ENCODE measurements at regions not wholly inside any gene's neighbourhood (a gene's known extent, or its start where the extent isn't known, plus 50 kb on each side); places are given as distances from the start of the nearest gene placed in this dataset.
"Not testable (repeated sequence)": the region's sequence is repeated elsewhere in the genome, so short reads cannot be mapped to it uniquely, and the experiment has no call there.

DNA sequence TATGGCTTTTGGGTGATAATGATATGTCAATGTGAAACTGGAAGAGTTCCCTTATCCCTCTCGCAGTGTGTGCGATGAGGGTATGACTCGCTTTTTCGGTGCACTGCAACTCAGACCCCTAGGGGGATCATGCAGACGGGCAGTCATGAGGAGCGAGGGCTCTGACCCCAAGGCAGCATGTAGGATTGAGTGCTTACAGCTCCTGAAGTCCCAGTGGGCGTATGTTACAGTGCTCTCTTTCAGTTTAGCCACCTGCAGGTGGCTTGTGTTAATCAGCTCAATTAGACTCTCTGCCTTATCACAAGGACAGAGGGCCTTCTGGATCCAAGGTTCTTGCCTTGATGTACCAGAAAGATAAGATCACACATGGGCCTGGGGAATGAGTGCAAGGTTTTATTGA is 1269.9 kb upstream of the GYPC start:
- Mint-ChIP-seq H3K4me1 (ENCODE audit: low read depth) (no peaks in the 10 kb centered on the region), H3K27ac (no peak overlapping the region), H3K27me3 (ENCODE audit: low read depth) (no peaks in the 10 kb centered on the region), H3K36me3 (ENCODE audit: low read depth) (no peaks in the 10 kb centered on the region), H3K4me3 (no peak overlapping the region), H3K9me3 (peaks cover 27% of the 10 kb centered on the region)
- no peak for DNase-seq (ENCODE audit: low spot score)

GRCh38 chr2:125397535-125398251 is 1258.3 kb upstream of the GYPC start:
- DNase-seq (ENCODE audit: low spot score), result no peak
- Mint-ChIP-seq H3K27ac (no peak overlapping the region), H3K36me3 (ENCODE audit: low read depth) (no peaks in the 10 kb centered on the region), H3K4me1 (ENCODE audit: low read depth) (no peaks in the 10 kb centered on the region), H3K27me3 (ENCODE audit: low read depth) (no peaks in the 10 kb centered on the region), H3K4me3 (no peak overlapping the region), H3K9me3 (peaks cover 25% of the 10 kb centered on the region)

GRCh38 chr2:125398738-125399524 is 1257.0 kb upstream of the GYPC start:
- Mint-ChIP-seq H3K27ac (no peak overlapping the region), H3K4me3 (no peak overlapping the region), H3K36me3 (ENCODE audit: low read depth) (no peaks in the 10 kb centered on the region), H3K9me3 (peaks cover 30% of the 10 kb centered on the region), H3K27me3 (ENCODE audit: low read depth) (no peaks in the 10 kb centered on the region), H3K4me1 (ENCODE audit: low read depth) (no peaks in the 10 kb centered on the region)
- DNase-seq (ENCODE audit: low spot score), result no peak

- peaks cover 23% of the 10 kb centered on the region for H3K9me3 Mint-ChIP-seq
- H3K36me3 Mint-ChIP-seq (ENCODE audit: low read depth), result no peaks in the 10 kb centered on the region
- no peak for DNase-seq (ENCODE audit: low spot score)
- no peak overlapping the region for H3K4me3 Mint-ChIP-seq
- no peaks in the 10 kb centered on the region for H3K4me1 Mint-ChIP-seq (ENCODE audit: low read depth)
- H3K27me3 Mint-ChIP-seq (ENCODE audit: low read depth), result no peaks in the 10 kb centered on the region
- no peak overlapping the region for H3K27ac Mint-ChIP-seq
Observed at GRCh38 chr2:125405816-125406215, 1250.1 kb upstream of the GYPC start.

DNA sequence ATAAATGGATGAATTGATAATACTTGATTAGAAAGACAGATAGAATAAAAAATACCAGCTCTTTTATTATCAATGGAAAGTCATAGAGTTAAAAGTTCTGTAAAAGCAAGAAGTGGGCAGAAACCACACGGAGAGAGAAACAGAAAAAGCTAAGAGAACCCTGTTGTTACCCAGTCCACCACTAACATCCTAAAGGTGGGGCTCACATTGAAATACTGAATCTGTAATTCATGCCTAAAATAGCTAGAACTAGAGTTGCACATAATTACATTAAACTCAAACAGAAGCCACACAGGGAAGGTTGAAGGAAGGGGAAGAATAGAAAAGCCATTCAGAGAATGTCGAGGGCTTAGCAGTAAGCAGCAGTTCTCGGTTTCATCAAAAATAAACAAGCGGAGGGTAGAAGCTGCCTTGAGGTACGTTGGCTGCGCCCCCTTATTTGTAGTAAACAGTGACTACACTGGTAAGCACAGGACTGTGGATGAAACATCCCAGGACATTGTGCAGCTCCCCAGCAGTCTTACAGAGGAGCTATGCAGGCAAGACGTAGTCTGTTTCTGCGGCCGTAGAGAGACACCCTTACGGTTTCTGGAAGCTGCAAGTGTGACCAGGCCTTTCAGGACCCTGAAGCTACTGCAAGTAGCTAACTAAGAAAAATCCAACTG is 1247.0 kb upstream of the GYPC start:
- no peaks in the 10 kb centered on the region for H3K27me3 Mint-ChIP-seq (ENCODE audit: low read depth)
- H3K4me3 Mint-ChIP-seq, result no peak overlapping the region
- no peaks in the 10 kb centered on the region for H3K4me1 Mint-ChIP-seq (ENCODE audit: low read depth)
- H3K9me3 Mint-ChIP-seq, result peaks cover 13% of the 10 kb centered on the region
- DNase-seq (ENCODE audit: low spot score), result no peak
- no peaks in the 10 kb centered on the region for H3K36me3 Mint-ChIP-seq (ENCODE audit: low read depth)
- no peak overlapping the region for H3K27ac Mint-ChIP-seq

GRCh38 chr2:125418483-125418882 is 1237.5 kb upstream of the GYPC start:
- Mint-ChIP-seq H3K4me1 (ENCODE audit: low read depth) (no peaks in the 10 kb centered on the region), H3K9me3 (peaks cover 30% of the 10 kb centered on the region), H3K27me3 (ENCODE audit: low read depth) (no peaks in the 10 kb centered on the region), H3K4me3 (no peak overlapping the region), H3K27ac (no peak overlapping the region), H3K36me3 (ENCODE audit: low read depth) (no peaks in the 10 kb centered on the region)
- no peak for DNase-seq (ENCODE audit: low spot score)

GRCh38 chr2:125422198-125422770 is 1233.7 kb upstream of the GYPC start:
- H3K27me3 Mint-ChIP-seq (ENCODE audit: low read depth); H3K36me3 Mint-ChIP-seq (ENCODE audit: low read depth); H3K27ac Mint-ChIP-seq; DNase-seq (ENCODE audit: low spot score); H3K4me1 Mint-ChIP-seq (ENCODE audit: low read depth); H3K4me3 Mint-ChIP-seq: not testable (repeated sequence)
- peaks cover 18% of the 10 kb centered on the region for H3K9me3 Mint-ChIP-seq

DNA sequence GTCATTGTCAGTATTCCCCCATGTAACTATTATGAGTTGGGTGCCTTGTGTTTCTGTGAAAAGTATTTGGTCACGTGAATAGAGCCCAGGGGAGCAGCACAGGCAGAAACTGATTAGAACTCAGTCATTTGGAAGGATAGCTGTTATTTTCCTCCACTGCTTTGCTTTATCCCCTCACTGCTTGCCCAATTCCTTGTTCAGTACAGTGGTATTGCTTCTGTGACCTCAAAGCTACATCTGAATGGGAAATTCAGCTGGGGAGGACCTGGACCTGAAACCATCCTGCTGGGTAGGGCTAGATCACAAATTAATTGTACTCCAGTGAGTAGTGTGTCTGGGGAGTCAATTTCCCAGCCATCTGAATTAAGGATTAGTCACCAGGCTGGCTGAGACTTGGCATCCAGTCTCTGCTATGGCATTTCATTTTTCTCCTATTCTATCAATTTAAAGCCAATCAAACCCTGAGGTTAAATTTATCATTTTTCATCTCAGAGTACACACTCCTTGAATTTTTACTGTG is 1231.6 kb upstream of the GYPC start:
- no peak for DNase-seq (ENCODE audit: low spot score)
- Mint-ChIP-seq H3K27me3 (ENCODE audit: low read depth) (no peaks in the 10 kb centered on the region), H3K4me1 (ENCODE audit: low read depth) (no peaks in the 10 kb centered on the region), H3K27ac (no peak overlapping the region), H3K9me3 (peaks cover 28% of the 10 kb centered on the region), H3K36me3 (ENCODE audit: low read depth) (no peaks in the 10 kb centered on the region), H3K4me3 (no peak overlapping the region)

DNA sequence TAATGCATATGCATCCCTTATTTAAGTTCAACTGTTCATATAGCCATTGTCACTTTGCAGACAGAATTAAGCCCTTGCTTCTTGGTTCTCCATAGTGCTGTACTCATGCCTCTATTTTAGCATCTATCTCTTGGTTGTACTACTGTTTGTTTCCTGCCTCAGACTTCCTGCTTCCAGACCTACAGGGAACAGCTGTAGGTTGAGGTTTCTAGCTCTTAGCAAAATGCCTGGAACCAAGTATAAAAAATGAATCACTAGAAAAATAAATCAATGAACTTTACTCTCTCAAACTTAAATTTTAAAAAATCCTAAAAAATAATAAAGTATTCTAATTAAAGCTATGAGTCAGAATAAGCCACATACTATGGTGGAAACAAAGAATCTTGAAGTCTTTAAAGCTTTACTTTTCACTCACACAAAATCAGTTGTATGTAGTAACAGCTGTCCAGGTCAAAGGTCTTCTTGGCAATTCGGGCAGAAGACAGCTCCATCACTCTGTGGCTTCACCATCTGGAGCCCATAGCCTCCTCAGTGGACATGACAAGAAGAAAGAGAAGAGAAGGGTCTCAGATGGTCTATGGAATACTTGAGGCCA is 1228.1 kb upstream of the GYPC start:
- no peak for DNase-seq (ENCODE audit: low spot score)
- H3K4me1 Mint-ChIP-seq (ENCODE audit: low read depth), result no peaks in the 10 kb centered on the region
- H3K9me3 Mint-ChIP-seq, result peaks cover 14% of the 10 kb centered on the region
- H3K36me3 Mint-ChIP-seq (ENCODE audit: low read depth), result no peaks in the 10 kb centered on the region
- no peaks in the 10 kb centered on the region for H3K27me3 Mint-ChIP-seq (ENCODE audit: low read depth)
- no peak overlapping the region for H3K4me3 Mint-ChIP-seq
- no peak overlapping the region for H3K27ac Mint-ChIP-seq

GRCh38 chr2:125444106-125444505 is 1211.9 kb upstream of the GYPC start:
- no peak for DNase-seq (ENCODE audit: low spot score)
- Mint-ChIP-seq H3K27ac (no peak overlapping the region), H3K36me3 (ENCODE audit: low read depth) (no peaks in the 10 kb centered on the region), H3K9me3 (peaks cover 13% of the 10 kb centered on the region), H3K4me3 (no peak overlapping the region), H3K4me1 (ENCODE audit: low read depth) (no peaks in the 10 kb centered on the region), H3K27me3 (ENCODE audit: low read depth) (no peaks in the 10 kb centered on the region)

- Mint-ChIP-seq H3K4me3 (no peak overlapping the region), H3K36me3 (ENCODE audit: low read depth) (no peaks in the 10 kb centered on the region), H3K9me3 (peaks cover 23% of the 10 kb centered on the region), H3K27ac (no peak overlapping the region), H3K4me1 (ENCODE audit: low read depth) (no peaks in the 10 kb centered on the region), H3K27me3 (ENCODE audit: low read depth) (no peaks in the 10 kb centered on the region)
- no peak for DNase-seq (ENCODE audit: low spot score)
Observed at GRCh38 chr2:125445495-125445894, 1210.5 kb upstream of the GYPC start.

DNA sequence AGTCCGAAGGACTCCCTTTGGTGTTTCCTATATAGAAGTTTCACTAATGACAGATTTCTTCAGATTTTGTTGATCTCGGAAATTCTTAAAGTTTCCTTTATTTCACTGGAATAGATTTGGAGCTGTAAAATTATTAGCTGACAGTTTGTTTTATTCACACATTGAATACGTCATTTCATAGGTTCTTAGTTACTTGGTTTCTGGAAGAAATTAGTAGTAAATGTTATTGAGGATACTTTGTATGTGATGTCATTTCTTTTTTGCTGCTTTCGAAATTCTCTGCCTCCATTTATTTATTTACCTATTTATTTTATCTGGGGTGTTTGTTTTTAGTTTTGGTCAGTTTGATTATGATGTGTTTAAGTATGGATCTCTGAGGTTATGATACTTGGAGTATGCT is 1205.9 kb upstream of the GYPC start:
- Mint-ChIP-seq H3K9me3 (peaks cover 35% of the 10 kb centered on the region), H3K4me3 (no peak overlapping the region), H3K27ac (no peak overlapping the region), H3K27me3 (ENCODE audit: low read depth) (no peaks in the 10 kb centered on the region), H3K4me1 (ENCODE audit: low read depth) (no peaks in the 10 kb centered on the region), H3K36me3 (ENCODE audit: low read depth) (no peaks in the 10 kb centered on the region)
- no peak for DNase-seq (ENCODE audit: low spot score)

DNA sequence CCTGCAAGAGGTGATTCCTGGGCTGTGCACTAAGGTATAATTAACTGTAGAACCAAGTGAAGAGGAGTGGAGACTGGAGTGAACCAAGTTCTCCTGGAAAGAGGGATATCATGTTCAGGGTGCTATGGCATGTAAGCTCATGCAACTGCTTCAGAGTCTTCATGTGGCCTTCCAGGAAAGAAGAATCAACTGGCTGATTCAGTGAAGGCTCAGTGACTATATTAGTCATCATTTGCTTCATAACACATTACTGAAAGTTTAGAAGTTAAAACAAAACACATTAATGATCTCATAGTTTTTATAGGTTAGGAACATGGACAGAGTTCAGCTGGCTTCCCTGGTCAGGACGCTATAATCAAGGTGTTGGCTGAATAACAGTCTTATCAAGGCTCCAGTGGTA is 1200.8 kb upstream of the GYPC start:
- H3K9me3 Mint-ChIP-seq, result peaks cover 31% of the 10 kb centered on the region
- no peak for DNase-seq (ENCODE audit: low spot score)

More for the DNA sequence above, 1200.8 kb upstream of the GYPC start:
- Mint-ChIP-seq H3K27ac (no peak overlapping the region), H3K27me3 (ENCODE audit: low read depth) (no peaks in the 10 kb centered on the region), H3K4me1 (ENCODE audit: low read depth) (no peaks in the 10 kb centered on the region), H3K4me3 (no peak overlapping the region), H3K36me3 (ENCODE audit: low read depth) (no peaks in the 10 kb centered on the region)

All from T-helper 2 cell treated with Interferon-gamma antibody and Interleukin-4, amounts not matched to agents 5 μg/mL and 100 μg/mL, for 36 hours (primary cell).